WERI-Rb-1 (cell line): ENCODE measurements at regions not wholly inside any gene's neighbourhood (a gene's known extent, or its start where the extent isn't known, plus 50 kb on each side); places are given as distances from the start of the nearest gene placed in this dataset.

Experiments used
- DNase-seq: peaks from one replicate; pipeline ENCODE4 v3.0.0-alpha.2; 2020
- H3K27ac ChIP-seq: fragments of 250-450 bp; sonication (Bioruptor Pico); 2 replicates; pipeline ENCODE4 v1.5.1; 2020; ENCODE audit warnings: mild to moderate bottlenecking, moderate library complexity
- H3K27me3 ChIP-seq: fragments of 250-450 bp; sonication (Bioruptor Pico); 2 replicates; pipeline ENCODE4 v1.5.1; 2021; ENCODE audit warnings: mild to moderate bottlenecking, low read depth, moderate library complexity; ENCODE audit not compliant: insufficient read depth, severe bottlenecking
- H3K36me3 ChIP-seq: fragments of 250-450 bp; sonication (Bioruptor Pico); 2 replicates; pipeline ENCODE4 v1.5.1; 2020; ENCODE audit warnings: mild to moderate bottlenecking, moderate library complexity
- H3K4me3 ChIP-seq: 2 replicates; pipeline ENCODE4 v1.5.1; 2011; ENCODE audit warnings: low read depth, mild to moderate bottlenecking, control low read depth, low read length
- H3K9me3 ChIP-seq: fragments of 250-450 bp; sonication (Bioruptor Pico); 2 replicates; pipeline ENCODE4 v1.5.1; 2021; ENCODE audit warnings: mild to moderate bottlenecking, moderate library complexity; ENCODE audit not compliant: severe bottlenecking
- TF ChIP-seq, protein P1 (sequence below): IDR thresholded peaks from 2 replicates; pipeline ENCODE4 v1.5.1; 2011; ENCODE audit warnings: low read depth, mild to moderate bottlenecking, control low read depth, inconsistent platforms, low read length

DNA sequence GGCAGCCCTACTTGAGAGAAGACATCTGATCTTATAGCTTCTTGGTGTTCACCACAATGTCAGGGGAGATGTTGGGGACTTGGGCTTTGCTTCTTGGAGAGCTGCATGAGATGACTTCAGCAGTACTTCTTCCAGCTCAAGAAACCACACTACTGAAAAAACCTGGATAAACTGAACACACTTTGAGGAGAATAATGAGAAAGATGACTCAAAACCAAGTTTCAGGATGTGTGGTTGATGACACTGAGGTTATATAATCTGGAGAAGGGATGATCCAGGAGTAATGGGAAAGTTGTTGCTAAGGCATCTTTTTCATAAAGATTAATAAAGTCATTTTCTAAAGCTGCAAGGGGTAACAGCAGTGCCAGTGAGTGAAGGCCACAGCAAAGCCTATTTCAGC is 58.4 kb upstream of the PNPLA4 start:
- no peaks in the 10 kb centered on the region for H3K36me3 ChIP-seq
- H3K27me3 ChIP-seq: no peaks in the 10 kb centered on the region
- H3K9me3 ChIP-seq: no peaks in the 10 kb centered on the region
- H3K4me3 ChIP-seq: no peak overlapping the region
- no peak overlapping the region for H3K27ac ChIP-seq
- TF ChIP-seq, protein P1, sequence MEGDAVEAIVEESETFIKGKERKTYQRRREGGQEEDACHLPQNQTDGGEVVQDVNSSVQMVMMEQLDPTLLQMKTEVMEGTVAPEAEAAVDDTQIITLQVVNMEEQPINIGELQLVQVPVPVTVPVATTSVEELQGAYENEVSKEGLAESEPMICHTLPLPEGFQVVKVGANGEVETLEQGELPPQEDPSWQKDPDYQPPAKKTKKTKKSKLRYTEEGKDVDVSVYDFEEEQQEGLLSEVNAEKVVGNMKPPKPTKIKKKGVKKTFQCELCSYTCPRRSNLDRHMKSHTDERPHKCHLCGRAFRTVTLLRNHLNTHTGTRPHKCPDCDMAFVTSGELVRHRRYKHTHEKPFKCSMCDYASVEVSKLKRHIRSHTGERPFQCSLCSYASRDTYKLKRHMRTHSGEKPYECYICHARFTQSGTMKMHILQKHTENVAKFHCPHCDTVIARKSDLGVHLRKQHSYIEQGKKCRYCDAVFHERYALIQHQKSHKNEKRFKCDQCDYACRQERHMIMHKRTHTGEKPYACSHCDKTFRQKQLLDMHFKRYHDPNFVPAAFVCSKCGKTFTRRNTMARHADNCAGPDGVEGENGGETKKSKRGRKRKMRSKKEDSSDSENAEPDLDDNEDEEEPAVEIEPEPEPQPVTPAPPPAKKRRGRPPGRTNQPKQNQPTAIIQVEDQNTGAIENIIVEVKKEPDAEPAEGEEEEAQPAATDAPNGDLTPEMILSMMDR: no peak
- no peak for DNase-seq

DNA sequence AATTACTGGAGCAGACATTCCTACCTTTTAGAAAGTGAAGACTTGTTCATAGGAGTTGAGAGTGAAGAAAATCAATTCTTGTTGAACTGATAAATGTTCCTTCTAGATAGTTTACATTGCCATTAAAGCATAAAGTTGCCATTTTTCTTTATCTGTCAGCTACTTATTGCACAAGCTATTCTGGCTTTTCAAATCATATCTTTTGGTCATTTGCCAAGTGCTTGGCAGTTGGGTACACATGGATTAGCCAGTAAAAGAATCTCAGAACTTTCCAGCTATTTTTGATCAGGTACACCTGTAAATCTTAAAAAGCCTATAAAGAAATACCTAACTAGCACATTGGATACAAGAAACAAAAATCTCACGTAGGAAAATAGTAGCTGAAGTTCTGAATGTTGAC is 56.4 kb upstream of the PNPLA4 start:
- DNase-seq: no peak
- no peaks in the 10 kb centered on the region for H3K9me3 ChIP-seq
- H3K27me3 ChIP-seq: no peaks in the 10 kb centered on the region
- no peaks in the 10 kb centered on the region for H3K36me3 ChIP-seq
- no peak overlapping the region for H3K27ac ChIP-seq
- no peak overlapping the region for H3K4me3 ChIP-seq
- TF ChIP-seq, protein P1: no peak
